ENCODE measurements at regions not wholly inside any gene's neighbourhood (a gene's known extent, or its start where the extent isn't known, plus 50 kb on each side); places are given as distances from the start of the nearest gene placed in this dataset.

DNA sequence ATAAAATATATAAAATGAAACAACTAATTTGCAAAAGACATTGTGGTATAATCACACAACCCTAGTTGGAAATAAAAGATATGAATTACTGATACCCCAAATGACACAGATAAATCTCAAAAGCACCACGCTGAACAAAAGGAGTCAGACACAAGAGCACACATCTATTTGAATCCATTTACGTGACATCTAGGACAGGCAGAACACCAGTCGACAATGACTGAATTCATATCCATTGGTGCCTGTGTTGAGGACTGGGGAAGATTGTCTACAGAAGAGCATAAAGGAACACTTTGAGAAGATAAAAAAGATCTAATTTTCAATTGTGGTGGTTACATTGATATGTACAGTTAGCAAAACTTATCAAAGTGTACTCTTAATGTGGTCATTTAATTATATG lies 874.1 kb downstream of the LTN1 start:
- TF ChIP-seq CTCF (IDR thresholded peaks at IDR 0.05) (no peak), POLR2A (IDR thresholded peaks at IDR 0.05) (no peak), EP300 (IDR thresholded peaks at IDR 0.05) (no peak)
